Activated CD4-positive, alpha-beta T cell treated with anti-CD3 and anti-CD28 coated beads, Interleukin-2, amount 10 ng/mL, durations not matched to agents 7 days and 5 days (primary cell): ENCODE measurements at regions not wholly inside any gene's neighbourhood (a gene's known extent, or its start where the extent isn't known, plus 50 kb on each side); places are given as distances from the start of the nearest gene placed in this dataset.

Source experiments
- CTCF ChIA-PET: fragments of 350-600 bp; sonication (Branson Sonifier 250); formaldehyde crosslinking; loops from one replicate; lab custom pipeline; 2021; ENCODE audit warnings: antibody characterized with exemption; lab: Charles Lee
- POLR2A ChIA-PET: fragments of 350-600 bp; sonication (Branson Sonifier 250); formaldehyde crosslinking; loops from one replicate; lab custom pipeline; 2021; ENCODE audit warnings: antibody characterized with exemption; lab: Charles Lee
- DNase-seq: peaks from one replicate; pipeline ENCODE4 v3.0.0-alpha.2; 2020
- H3K27ac Mint-ChIP-seq: one replicate; pipeline ENCODE4 v1.8.0; 2021; ENCODE audit warnings: mild to moderate bottlenecking, moderate library complexity, mixed read lengths
- H3K27me3 Mint-ChIP-seq: one replicate; pipeline ENCODE4 v1.8.0; 2021; ENCODE audit warnings: mixed read lengths
- H3K36me3 Mint-ChIP-seq: one replicate; pipeline ENCODE4 v1.8.0; 2021; ENCODE audit warnings: low read depth, mixed read lengths
- H3K4me1 Mint-ChIP-seq: one replicate; pipeline ENCODE4 v1.8.0; 2021; ENCODE audit warnings: mixed read lengths
- H3K4me3 Mint-ChIP-seq: one replicate; pipeline ENCODE4 v1.8.0; 2021; ENCODE audit warnings: mild to moderate bottlenecking, moderate library complexity, mixed read lengths
- H3K9me3 Mint-ChIP-seq: one replicate; pipeline ENCODE4 v1.8.0; 2021; ENCODE audit warnings: mixed read lengths

- H3K4me1 Mint-ChIP-seq, result no peaks in the 10 kb centered on the region
- H3K27ac Mint-ChIP-seq, result no peak overlapping the region
- DNase-seq, result no peak
- H3K4me3 Mint-ChIP-seq, result no peak overlapping the region
- H3K9me3 Mint-ChIP-seq, result no peaks in the 10 kb centered on the region
- CTCF ChIA-PET, result no interaction called here
- POLR2A ChIA-PET, result no interaction called here
- no peaks in the 10 kb centered on the region for H3K27me3 Mint-ChIP-seq
- no peaks in the 10 kb centered on the region for H3K36me3 Mint-ChIP-seq
These were observed 271.7 kb downstream of the EFNB2 start for GRCh38 chr13:106263801-106264200.

DNA sequence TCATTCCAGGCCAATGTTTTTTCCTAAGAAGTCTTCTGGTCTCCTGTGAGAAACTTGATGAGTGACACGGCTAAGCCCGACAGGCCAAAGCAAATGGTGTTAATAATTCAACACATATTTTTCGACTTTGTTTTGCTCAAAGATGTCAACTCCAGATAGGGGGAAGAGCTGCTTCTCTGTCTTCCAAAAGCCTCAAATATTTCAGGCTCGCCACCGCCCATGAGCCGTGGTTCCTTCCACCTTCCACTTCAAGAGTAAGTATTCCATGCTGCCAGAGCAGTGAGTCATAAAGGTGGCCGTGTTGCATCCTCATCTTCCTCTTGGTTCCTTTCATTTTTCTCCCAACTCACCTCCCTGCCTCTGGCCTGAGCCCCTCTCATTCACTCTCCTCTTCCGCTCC, 272.6 kb downstream of the EFNB2 start:
- H3K36me3 Mint-ChIP-seq, result no peaks in the 10 kb centered on the region
- no peaks in the 10 kb centered on the region for H3K9me3 Mint-ChIP-seq
- no peak for DNase-seq
- H3K4me1 Mint-ChIP-seq, result no peaks in the 10 kb centered on the region
- no peak overlapping the region for H3K4me3 Mint-ChIP-seq
- ChIA-PET CTCF (no interaction called here), POLR2A (no interaction called here)
- H3K27me3 Mint-ChIP-seq, result no peaks in the 10 kb centered on the region
- no peak overlapping the region for H3K27ac Mint-ChIP-seq

GRCh38 chr13:106261450-106261849, 274.0 kb downstream of the EFNB2 start:
- Mint-ChIP-seq H3K9me3 (no peaks in the 10 kb centered on the region), H3K36me3 (no peaks in the 10 kb centered on the region), H3K4me1 (no peaks in the 10 kb centered on the region), H3K27ac (no peak overlapping the region), H3K27me3 (no peaks in the 10 kb centered on the region), H3K4me3 (no peak overlapping the region)
- CTCF ChIA-PET, result no interaction called here
- POLR2A ChIA-PET, result no interaction called here
- DNase-seq, result no peak

GRCh38 chr13:106260352-106260751, 275.1 kb downstream of the EFNB2 start:
- no peak for DNase-seq
- Mint-ChIP-seq H3K36me3 (no peaks in the 10 kb centered on the region), H3K4me3 (no peak overlapping the region), H3K4me1 (no peaks in the 10 kb centered on the region), H3K27ac (no peak overlapping the region), H3K9me3 (no peaks in the 10 kb centered on the region), H3K27me3 (no peaks in the 10 kb centered on the region)
- ChIA-PET CTCF (no interaction called here), POLR2A (no interaction called here)

GRCh38 chr13:106259928-106260327, 275.5 kb downstream of the EFNB2 start:
- ChIA-PET CTCF (no interaction called here), POLR2A (no interaction called here)
- Mint-ChIP-seq H3K27ac (no peak overlapping the region), H3K4me3 (no peak overlapping the region), H3K9me3 (no peaks in the 10 kb centered on the region), H3K27me3 (no peaks in the 10 kb centered on the region), H3K4me1 (no peaks in the 10 kb centered on the region), H3K36me3 (no peaks in the 10 kb centered on the region)
- no peak for DNase-seq

DNA sequence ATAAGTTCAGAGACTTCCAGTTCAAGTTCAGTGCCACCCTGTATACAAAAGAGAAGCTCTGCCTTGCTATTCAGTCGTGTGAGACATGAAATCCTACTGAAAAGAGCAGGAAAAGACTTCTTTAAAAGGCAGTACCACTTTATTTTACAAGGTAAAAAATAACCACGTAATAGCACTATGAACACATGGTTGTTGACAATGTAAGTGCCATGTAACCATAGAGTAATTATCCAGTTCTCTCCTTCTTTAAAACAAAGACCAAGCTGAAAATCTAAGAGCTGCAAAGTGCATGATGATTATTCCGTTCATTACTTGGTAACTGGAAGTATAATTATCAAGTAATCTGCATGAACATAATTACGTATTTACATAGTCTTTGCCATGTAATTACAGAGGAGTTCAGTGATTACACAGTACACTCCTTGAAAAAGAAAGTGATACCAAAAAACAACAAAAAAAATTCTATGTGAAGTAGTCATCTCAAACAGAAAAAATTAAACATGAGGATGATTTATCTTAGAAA, 288.7 kb downstream of the EFNB2 start:
- ChIA-PET CTCF (no interaction called here), POLR2A (no interaction called here)
- no peak overlapping the region for H3K4me3 Mint-ChIP-seq
- no peak for DNase-seq
- no peaks in the 10 kb centered on the region for H3K36me3 Mint-ChIP-seq
- H3K27me3 Mint-ChIP-seq, result no peaks in the 10 kb centered on the region
- H3K9me3 Mint-ChIP-seq, result no peaks in the 10 kb centered on the region
- no peak overlapping the region for H3K27ac Mint-ChIP-seq
- H3K4me1 Mint-ChIP-seq, result no peaks in the 10 kb centered on the region

DNA sequence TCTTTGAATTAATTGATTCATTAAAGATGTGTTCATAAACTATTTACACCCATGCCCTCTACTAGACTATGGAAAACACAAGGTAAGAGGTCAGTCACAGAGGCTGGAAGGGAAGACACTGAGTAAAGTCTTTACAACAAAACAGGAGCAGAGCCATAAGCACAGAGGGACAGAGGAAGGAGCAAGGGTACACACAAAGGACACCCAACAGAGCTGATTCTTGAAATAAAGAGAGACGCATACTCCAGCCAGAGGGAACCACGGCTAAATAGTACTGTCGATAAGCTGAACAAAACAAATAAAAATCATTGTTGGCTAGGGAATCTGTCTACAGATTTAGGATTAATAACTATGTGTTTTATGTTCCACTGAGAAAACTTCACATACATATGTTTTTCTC, 289.2 kb downstream of the EFNB2 start:
- CTCF ChIA-PET, result no interaction called here
- H3K27me3 Mint-ChIP-seq, result no peaks in the 10 kb centered on the region
- H3K27ac Mint-ChIP-seq, result no peak overlapping the region
- DNase-seq, result no peak
- H3K4me1 Mint-ChIP-seq, result no peaks in the 10 kb centered on the region
- no peaks in the 10 kb centered on the region for H3K36me3 Mint-ChIP-seq
- H3K4me3 Mint-ChIP-seq, result no peak overlapping the region
- no peaks in the 10 kb centered on the region for H3K9me3 Mint-ChIP-seq
- POLR2A ChIA-PET, result no interaction called here

GRCh38 chr13:106243011-106243565, 292.4 kb downstream of the EFNB2 start:
- H3K9me3 Mint-ChIP-seq, result no peaks in the 10 kb centered on the region
- H3K36me3 Mint-ChIP-seq, result no peaks in the 10 kb centered on the region
- CTCF ChIA-PET, result no interaction called here

DNA sequence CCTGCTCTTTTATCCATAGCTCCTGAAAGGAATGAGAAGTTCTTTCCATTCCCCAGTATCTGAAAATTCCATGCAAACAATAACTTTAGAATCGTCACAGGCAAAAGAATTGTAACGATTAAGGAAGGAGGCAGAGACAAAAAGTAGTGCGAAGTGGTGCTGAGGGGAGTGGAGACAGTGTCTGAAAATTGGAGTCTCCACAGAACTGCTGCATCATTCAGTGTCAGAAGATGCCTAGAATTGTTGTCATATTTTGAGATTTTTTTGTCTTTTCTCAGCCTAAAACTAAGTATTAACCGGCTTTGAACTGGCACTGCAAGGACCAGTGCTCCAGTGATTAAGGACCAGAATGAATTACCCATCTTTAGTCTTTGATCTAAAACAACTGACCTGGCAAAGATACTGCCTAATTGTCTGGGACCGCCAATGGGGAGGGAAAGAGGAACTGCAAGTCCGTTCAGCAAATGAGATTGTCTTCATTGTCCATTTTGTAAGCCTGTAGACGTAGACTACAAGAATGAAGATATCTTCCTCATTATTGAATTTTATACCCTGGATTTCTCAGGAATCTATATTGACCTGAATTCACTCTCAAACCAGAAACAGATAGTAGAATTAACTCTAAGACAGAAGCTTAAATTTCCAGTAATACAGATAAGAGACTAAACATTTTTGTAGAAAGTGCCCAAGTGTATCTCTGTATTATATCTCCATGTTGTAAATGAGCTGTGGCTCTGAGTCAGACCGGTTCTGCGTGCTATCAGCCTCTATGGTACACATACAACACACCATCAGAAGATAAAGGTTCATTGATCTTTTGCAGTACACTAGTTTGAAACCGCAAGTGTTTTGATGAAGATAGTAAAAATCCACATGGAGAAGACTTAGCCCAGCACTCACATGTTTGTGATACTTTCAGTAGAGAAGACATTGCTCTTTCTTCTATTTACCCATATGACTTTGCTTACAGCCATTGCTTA, 293.2 kb downstream of the EFNB2 start:
- Mint-ChIP-seq H3K4me3 (no peak overlapping the region), H3K4me1 (no peaks in the 10 kb centered on the region), H3K36me3 (no peaks in the 10 kb centered on the region), H3K9me3 (no peaks in the 10 kb centered on the region), H3K27me3 (no peaks in the 10 kb centered on the region), H3K27ac (no peak overlapping the region)
- ChIA-PET CTCF (no interaction called here), POLR2A (no interaction called here)
- no peak for DNase-seq

More at GRCh38 chr13:106243011-106243565, 292.4 kb downstream of the EFNB2 start:
- POLR2A ChIA-PET, result no interaction called here
- H3K27me3 Mint-ChIP-seq, result no peaks in the 10 kb centered on the region
- no peak overlapping the region for H3K27ac Mint-ChIP-seq
- no peak overlapping the region for H3K4me3 Mint-ChIP-seq
- DNase-seq, result no peak
- no peaks in the 10 kb centered on the region for H3K4me1 Mint-ChIP-seq

GRCh38 chr13:106238690-106239089, 296.8 kb downstream of the EFNB2 start:
- ChIA-PET POLR2A (no interaction called here), CTCF (no interaction called here)
- Mint-ChIP-seq H3K9me3 (no peaks in the 10 kb centered on the region), H3K4me1 (no peaks in the 10 kb centered on the region), H3K27me3 (no peaks in the 10 kb centered on the region), H3K27ac (no peak overlapping the region), H3K36me3 (no peaks in the 10 kb centered on the region), H3K4me3 (no peak overlapping the region)
- no peak for DNase-seq

DNA sequence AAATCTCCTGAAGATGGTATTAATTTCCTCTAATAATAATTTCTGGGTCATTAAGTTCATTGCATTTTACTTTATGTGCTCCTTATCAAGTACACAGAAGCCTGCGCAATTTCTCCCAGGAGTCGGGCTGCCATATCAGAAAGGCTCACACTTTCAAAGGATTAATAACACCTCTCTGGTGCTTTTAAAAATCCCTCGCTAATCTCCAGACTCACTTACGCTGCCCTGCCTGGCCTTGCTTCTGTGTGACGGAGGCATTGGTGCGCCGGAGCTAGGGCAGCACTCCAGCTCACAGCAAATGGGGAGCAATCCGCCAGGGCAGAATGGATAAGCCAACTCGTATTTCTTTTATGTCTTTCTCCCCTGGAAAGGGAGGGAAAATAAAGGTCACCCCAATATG, 300.8 kb downstream of the EFNB2 start:
- DNase-seq, result no peak
- no peaks in the 10 kb centered on the region for H3K36me3 Mint-ChIP-seq
- H3K27me3 Mint-ChIP-seq, result no peaks in the 10 kb centered on the region
- POLR2A ChIA-PET, result no interaction called here
- no peak overlapping the region for H3K27ac Mint-ChIP-seq
- CTCF ChIA-PET, result no interaction called here
- no peaks in the 10 kb centered on the region for H3K4me1 Mint-ChIP-seq
- no peaks in the 10 kb centered on the region for H3K9me3 Mint-ChIP-seq
- no peak overlapping the region for H3K4me3 Mint-ChIP-seq

- Mint-ChIP-seq H3K4me3 (no peak overlapping the region), H3K27ac (no peak overlapping the region), H3K27me3 (no peaks in the 10 kb centered on the region), H3K4me1 (no peaks in the 10 kb centered on the region), H3K36me3 (no peaks in the 10 kb centered on the region), H3K9me3 (no peaks in the 10 kb centered on the region)
- ChIA-PET CTCF (no interaction called here), POLR2A (no interaction called here)
- no peak for DNase-seq
These were observed 302.2 kb downstream of the EFNB2 start for GRCh38 chr13:106233134-106233735.

DNA sequence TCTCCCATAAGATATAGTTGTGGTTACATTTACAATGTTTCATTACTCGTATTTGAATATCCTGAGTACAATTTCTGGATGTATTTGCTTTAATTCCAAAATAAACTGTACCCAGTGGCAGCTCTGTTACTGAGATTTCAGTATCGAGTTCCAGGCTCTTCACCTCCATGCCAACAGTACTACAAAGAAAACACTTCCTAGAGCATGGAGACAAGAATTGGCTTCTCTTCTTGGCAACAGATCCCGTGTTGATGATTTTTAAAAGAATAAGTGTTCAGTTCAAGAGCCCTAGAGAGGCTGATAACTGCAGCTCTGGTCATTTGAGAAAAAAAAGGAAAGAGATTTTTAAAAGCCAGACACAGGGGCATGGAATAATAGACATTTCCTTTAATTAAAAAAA, 302.8 kb downstream of the EFNB2 start:
- POLR2A ChIA-PET, result no interaction called here
- no peaks in the 10 kb centered on the region for H3K9me3 Mint-ChIP-seq
- no peaks in the 10 kb centered on the region for H3K27me3 Mint-ChIP-seq
- no peak for DNase-seq
- no peak overlapping the region for H3K27ac Mint-ChIP-seq
- no peaks in the 10 kb centered on the region for H3K4me1 Mint-ChIP-seq
- CTCF ChIA-PET, result no interaction called here
- H3K4me3 Mint-ChIP-seq, result no peak overlapping the region
- no peaks in the 10 kb centered on the region for H3K36me3 Mint-ChIP-seq
